OCI-M1 (cell line): ENCODE measurements at regions not wholly inside any gene's neighbourhood (a gene's known extent, or its start where the extent isn't known, plus 50 kb on each side); places are given as distances from the start of the nearest gene placed in this dataset.
"Not testable (repeated sequence)": the region's sequence is repeated elsewhere in the genome, so short reads cannot be mapped to it uniquely, and the experiment has no call there.

ENCODE experiments used
- DNase-seq: peaks from one replicate; lab custom pipeline; 2025; lab: John Stamatoyannopoulos, UW

- peak; percentile 41 for DNase-seq
These were observed 159.1 kb upstream of the WDR1 start for GRCh38 chr4:10275696-10276095.

DNA sequence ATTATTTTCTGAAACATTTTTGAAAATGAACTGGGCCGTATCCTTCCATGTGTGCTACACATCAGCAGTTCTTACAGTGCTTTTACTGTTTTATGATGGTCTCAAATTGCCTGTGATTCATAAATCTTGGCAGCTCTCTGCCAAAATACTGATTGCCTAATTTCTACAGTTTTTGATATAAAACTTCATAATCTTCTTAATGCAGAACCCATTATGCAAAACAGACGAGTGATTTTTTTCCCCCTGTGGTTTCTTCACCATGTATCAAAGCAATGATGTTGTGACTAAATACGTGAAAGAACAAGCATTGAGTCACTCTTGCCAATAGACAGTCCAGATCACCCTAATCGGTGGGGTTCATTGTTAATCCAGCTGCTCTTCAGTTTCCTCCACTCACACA is 156.4 kb upstream of the WDR1 start:
- no peak for DNase-seq

DNA sequence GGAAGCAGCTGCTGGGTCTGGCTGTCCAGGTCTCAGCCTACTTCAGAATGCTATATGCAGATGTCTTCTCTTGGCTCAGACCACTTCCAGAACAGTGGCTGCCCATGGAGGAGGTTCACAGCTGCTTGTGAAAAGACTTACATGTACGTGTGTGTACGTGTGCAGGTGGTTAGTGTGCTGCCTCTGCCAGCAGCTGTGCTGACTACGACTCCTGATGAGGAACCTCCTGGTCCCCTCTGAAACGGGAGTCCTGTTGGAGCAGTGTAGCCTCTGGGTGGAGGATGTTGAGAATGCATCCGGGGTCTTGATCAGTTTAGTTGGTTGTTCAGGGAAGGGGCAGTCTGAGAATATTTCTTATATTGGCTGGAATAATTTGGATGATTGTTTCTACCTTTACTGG is 155.9 kb upstream of the WDR1 start:
- no peak for DNase-seq

DNA sequence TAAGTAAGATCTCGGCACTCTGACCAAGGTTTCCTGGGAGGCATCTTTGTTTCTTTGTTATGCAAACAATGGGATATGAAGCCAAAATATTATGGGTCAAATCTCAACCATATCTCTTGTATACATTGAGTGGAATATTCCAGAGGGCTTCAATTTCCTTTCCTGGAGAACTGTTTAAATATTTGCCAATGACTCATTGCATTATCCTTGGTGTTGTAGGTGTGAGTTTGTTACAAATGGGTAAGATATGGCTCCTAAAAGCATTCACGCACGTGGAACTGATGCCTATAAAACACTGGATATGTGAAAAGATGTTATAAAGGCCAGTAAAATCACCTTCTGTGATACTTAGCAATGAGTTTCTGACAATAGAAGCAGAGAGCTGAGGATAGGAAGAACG is 150.5 kb upstream of the WDR1 start:
- no peak for DNase-seq

DNA sequence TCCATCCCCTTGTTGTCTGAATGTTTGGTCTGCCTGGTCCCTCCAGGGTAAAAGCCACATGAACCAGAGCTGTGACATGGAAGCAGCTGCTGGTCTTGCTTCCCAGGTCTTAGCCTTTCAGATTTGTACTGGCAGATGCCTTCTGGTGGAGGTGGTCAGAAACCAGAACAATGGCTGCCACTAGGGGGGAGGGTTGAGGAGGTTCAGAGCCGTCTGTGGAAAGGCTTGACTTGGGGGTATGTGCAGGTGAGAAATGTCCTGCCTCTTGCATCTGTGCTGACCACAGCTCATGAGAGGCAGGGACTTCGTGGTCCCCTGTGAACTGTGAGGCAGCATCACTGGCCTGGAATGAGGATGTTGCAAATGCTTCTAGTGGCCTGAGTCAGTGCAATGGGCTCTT is 144.2 kb upstream of the WDR1 start:
- DNase-seq: no peak

DNA sequence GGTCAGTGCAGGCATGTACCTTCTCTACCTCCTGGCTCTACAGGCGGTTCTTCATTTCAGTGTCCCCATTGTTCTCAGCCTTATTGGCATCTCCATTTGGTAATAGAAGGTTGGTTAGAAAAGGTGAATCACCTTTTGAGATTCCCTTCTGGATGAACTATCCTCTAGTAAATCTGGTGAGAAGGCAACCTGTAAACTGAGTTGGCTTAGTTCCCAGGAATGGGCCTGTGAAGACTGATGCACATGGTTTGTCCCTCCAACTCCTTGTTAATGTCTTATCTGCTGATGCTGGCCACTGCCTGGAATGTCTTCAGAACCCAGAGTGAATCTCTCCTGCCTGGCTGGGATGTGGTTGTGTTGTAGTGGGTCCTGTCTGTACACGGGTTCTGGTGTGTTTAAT is 143.4 kb upstream of the WDR1 start:
- no peak for DNase-seq

GRCh38 chr4:10256203-10256602 is 139.6 kb upstream of the WDR1 start:
- DNase-seq: no peak

DNA sequence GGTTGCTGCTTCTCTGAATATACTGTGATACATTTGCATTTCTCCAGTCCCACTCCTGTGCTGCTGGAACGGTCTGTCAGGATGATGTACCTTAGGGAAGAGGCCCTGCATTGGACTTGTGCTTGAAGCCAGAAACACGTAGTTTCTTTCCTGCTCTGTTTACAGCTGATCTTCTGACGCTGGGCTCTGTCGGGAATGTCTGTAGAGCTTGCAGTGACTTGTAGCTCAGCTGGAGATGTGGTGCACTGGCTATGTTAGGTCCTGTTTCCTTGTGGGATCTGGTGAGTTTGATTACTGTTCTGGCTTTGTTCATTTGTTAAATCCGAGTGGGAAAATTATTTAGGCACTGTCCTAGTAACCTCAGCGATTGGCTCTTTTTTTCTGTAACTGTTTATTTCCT is 137.2 kb upstream of the WDR1 start:
- DNase-seq: no peak

DNA sequence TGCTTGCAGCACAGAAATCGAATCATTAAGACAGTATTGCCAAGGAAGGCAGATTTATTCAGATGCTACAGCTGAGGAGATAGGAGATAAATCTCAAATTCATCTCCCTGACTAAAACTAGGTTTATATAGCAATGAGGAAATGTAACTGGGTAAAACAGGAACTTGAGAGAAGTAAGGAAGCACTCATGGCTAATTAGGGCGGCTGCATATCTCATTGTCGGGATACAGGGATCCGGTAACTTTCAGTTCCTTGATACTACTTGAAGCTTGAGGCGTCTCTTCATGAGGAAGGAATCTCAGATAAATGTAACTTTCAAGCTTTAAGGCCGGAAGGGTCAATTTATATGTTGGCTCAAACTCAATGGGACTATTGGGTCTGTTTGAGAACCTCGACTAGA is 129.2 kb upstream of the WDR1 start:
- no peak for DNase-seq

GRCh38 chr4:10243856-10244255 is 127.3 kb upstream of the WDR1 start:
- no peak for DNase-seq

- DNase-seq: no peak
These were observed 124.1 kb upstream of the WDR1 start for GRCh38 chr4:10240691-10241090.

GRCh38 chr4:10239982-10240654 is 123.5 kb upstream of the WDR1 start:
- DNase-seq: peak; percentile 82

- no peak for DNase-seq
These were observed 120.5 kb upstream of the WDR1 start for GRCh38 chr4:10237131-10237530.

GRCh38 chr4:10232114-10232513 is 115.5 kb upstream of the WDR1 start:
- DNase-seq: no peak

GRCh38 chr4:10226756-10227155 is 110.2 kb upstream of the WDR1 start:
- DNase-seq: no peak

DNA sequence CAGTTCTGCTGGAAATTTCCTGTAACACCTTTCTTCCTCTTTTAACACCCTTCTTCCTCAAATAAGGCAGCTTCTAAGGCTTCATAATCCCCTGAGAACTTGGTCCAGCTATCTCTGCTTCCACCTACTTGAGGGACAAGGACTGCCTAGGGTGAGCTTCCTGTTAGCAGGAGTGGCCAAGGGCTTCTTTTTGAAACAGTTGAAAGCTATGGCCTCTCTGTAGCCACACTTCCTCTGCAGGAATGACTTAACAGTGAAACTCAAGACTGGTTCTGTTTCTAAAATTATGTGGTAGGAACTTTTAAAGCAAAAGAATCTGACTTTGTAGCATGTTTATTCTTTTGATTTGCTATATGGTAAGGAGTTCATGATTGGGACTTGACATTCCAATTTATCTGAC is 108.5 kb upstream of the WDR1 start:
- DNase-seq: no peak

GRCh38 chr4:10223782-10224181 is 107.2 kb upstream of the WDR1 start:
- no peak for DNase-seq

GRCh38 chr4:10213481-10213880 is 96.9 kb upstream of the WDR1 start:
- not testable (repeated sequence) for DNase-seq

- DNase-seq: no peak
These were observed 96.3 kb upstream of the WDR1 start for GRCh38 chr4:10212901-10213300.

- DNase-seq: no peak
These were observed 95.8 kb upstream of the WDR1 start for GRCh38 chr4:10212400-10212799.

DNA sequence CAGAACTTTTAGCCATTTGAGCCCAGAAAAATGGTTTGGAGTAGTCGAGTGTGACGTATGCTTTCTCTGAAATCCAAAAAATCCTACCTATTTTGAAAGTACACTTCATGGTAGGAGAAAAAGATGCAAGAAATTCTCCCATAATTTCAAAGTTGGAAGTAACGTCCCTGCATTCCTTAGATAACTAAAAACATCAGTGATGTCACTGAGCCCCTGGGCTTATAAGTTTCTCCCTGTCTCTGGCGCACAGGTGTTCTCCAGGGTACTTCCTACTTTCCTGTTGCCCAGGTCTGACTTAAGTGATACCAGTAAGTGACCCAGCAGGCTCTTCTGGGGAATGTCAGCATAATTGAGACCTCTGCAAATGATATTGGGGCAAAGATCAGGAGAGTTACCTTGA is 90.5 kb upstream of the WDR1 start:
- no peak for DNase-seq

- no peak for DNase-seq
These were observed 88.6 kb upstream of the WDR1 start for GRCh38 chr4:10205223-10205622.

DNA sequence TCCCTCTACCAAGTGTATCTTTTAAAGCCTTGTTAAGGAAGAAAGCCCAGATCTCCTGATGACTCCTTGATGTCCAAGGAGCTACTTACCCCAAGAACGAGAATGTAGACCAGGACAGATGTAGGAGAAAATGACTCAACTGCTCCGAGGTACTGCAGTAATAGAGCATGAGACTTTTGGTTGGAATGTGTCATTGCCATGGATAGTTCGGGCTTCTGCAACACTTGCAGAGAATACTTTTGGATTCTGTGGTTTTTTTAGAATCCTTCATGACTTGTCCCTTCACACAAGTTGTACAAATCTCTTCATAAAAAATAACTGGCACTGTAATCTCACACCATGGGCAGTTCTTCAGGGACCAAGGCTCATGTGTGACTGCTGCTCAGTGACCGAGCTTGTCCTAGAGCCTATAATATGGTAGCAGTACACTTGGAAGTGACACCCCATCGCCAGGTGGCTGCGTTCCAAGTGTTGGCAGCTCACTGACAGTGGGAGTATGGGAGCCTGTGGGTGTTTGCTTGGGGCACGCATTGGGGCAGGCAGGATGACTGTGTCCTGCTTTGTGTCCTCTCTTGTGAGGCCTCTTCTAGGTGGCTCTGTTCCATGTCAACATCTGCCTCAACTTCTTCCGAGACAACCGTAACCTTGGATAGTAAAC is 87.9 kb upstream of the WDR1 start:
- DNase-seq: no peak

- peak; percentile 50 for DNase-seq
These were observed 87.3 kb upstream of the WDR1 start for GRCh38 chr4:10203851-10204250.
